AG09309 (cell line): ENCODE measurements at regions not wholly inside any gene's neighbourhood (a gene's known extent, or its start where the extent isn't known, plus 50 kb on each side); places are given as distances from the start of the nearest gene placed in this dataset.

Source experiments
- DNase-seq: peaks from one replicate; pipeline ENCODE4 v3.0.0-alpha.2; 2010; ENCODE audit warnings: low read depth
- H3K4me3 ChIP-seq: 2 replicates; pipeline ENCODE4 v1.5.1; 2011; ENCODE audit warnings: mild to moderate bottlenecking, low read depth, low read length, moderate library complexity; ENCODE audit not compliant: control insufficient read depth
- TF ChIP-seq, protein P1 (sequence below): IDR thresholded peaks from 2 replicates; pipeline ENCODE4 v1.5.1; 2011; ENCODE audit warnings: mild to moderate bottlenecking, low read depth, low read length, inconsistent platforms; ENCODE audit not compliant: insufficient read depth, control insufficient read depth; ENCODE audit errors: missing control alignments

DNA sequence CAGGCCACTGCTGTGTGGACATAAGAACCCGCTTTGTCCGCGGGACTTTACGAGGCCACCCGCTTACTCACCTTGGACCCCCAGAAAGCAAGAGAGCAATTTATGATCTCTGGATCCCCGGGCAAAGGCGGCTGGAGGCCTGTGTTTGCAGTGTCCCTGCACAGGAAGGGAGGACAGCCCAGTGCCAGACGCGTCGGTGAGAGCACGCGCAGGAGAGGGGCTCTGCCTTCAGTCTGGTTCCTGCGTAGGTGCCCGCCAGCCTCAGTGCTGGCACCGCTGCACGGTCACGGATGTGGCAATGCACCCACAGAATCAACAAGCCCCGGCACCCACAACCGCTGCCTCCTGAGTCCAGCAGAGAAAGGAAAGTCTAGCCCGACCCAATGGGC is 248.4 kb downstream of the C16orf95 start:
- H3K4me3 ChIP-seq = no peak overlapping the region
- TF ChIP-seq, protein P1, sequence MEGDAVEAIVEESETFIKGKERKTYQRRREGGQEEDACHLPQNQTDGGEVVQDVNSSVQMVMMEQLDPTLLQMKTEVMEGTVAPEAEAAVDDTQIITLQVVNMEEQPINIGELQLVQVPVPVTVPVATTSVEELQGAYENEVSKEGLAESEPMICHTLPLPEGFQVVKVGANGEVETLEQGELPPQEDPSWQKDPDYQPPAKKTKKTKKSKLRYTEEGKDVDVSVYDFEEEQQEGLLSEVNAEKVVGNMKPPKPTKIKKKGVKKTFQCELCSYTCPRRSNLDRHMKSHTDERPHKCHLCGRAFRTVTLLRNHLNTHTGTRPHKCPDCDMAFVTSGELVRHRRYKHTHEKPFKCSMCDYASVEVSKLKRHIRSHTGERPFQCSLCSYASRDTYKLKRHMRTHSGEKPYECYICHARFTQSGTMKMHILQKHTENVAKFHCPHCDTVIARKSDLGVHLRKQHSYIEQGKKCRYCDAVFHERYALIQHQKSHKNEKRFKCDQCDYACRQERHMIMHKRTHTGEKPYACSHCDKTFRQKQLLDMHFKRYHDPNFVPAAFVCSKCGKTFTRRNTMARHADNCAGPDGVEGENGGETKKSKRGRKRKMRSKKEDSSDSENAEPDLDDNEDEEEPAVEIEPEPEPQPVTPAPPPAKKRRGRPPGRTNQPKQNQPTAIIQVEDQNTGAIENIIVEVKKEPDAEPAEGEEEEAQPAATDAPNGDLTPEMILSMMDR = no peak
- DNase-seq = no peak

DNA sequence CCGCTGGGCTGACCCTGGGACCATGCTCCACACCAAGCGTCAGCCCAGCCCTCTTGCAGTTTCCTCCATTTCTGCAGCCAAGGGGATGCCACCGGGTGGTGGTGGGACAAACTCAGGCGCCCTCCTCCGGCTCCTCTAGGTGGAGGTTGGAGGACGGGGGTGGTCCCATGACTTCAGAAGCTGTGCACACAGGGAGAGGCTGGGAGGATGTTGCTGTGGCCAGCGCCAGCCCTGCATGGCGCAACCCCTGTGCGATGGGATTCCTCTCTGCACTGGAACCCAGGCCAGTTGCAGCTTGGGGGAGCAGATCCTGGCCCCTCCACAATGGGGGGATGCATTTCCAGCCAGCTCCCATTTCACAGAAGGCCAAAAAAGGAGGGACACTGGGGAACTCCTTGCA is 246.5 kb downstream of the C16orf95 start:
- DNase-seq = no peak
- no peak overlapping the region for H3K4me3 ChIP-seq
- TF ChIP-seq, protein P1 = no peak

DNA sequence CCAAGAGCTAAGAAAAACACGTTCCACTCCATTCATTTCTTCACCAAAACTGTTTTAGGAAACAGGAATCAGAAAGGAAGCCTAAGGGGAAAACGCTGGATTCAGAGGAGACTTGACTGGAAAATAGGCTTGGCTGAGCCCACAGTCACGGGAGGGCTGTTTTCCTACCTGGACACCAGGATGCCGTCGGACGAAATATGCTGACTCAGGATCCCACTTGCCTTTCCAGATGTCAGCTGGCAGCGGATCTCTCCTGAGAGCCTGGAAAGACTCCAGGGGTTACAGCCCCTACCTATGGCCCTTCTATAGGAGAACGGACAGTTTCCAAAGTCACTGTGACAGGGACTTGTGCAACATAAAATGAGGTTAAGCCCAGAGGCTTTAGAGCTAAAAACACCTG is 245.1 kb downstream of the C16orf95 start:
- TF ChIP-seq, protein P1 = no peak
- no peak for DNase-seq
- H3K4me3 ChIP-seq = no peak overlapping the region

DNA sequence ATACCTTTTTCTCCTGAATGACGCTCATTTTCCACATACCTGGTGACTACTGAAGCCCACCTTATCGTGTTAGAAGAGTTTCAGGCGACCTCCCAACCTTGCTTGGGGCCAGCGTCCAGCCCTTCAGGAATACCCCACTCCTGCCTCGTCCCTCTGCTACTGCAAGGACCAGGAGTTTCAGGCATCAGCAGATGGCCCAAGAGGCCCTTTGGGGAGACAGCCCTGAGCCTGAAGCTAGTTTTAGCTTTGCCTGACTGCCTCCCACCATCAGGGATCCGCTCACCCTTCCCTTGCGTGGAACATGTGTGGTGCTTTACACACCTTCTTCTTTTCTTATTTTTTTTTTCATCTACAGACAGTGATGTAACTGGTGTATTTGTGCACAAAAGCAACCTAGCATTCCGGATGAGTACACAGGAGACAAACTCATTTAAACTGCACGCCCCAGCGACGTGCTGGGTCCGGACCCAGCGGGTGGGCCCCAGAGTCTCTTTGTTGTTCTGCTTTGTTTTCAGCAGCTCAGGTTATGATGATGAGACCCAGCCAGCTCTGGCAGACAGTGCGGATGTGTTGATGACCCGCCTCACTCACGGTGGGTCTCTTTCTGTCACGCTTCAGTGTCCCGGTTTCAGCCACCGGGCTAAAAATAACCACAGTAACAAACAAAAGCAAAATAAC is 242.4 kb downstream of the C16orf95 start:
- no peak for DNase-seq
- TF ChIP-seq, protein P1 = no peak
- no peak overlapping the region for H3K4me3 ChIP-seq

DNA sequence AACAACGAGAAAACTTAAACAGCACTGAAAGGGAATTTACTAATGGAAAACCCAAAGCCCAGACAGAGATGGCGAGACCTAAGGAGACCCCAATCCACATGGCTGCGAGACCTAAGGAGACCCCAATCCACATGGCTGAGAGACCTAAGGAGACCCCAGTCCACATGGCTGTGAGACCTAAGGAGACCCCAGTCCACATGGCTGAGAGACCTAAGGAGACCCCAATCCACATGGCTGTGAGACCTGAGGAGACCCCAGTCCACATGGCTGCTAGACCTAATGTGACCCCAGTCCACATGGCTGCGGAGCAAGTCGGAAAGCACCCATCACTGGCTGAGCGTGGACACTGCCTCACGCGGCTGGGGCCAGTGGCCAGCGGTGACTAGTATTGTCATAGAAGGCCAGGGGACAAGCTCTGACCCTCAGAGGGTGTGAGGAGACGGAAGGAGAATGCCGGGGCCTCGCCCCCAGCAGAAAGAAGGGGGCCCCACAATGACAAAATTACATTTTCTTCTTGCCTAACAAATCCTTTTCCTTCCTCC is 241.8 kb downstream of the C16orf95 start:
- DNase-seq = no peak
- no peak overlapping the region for H3K4me3 ChIP-seq
- TF ChIP-seq, protein P1 = no peak

DNA sequence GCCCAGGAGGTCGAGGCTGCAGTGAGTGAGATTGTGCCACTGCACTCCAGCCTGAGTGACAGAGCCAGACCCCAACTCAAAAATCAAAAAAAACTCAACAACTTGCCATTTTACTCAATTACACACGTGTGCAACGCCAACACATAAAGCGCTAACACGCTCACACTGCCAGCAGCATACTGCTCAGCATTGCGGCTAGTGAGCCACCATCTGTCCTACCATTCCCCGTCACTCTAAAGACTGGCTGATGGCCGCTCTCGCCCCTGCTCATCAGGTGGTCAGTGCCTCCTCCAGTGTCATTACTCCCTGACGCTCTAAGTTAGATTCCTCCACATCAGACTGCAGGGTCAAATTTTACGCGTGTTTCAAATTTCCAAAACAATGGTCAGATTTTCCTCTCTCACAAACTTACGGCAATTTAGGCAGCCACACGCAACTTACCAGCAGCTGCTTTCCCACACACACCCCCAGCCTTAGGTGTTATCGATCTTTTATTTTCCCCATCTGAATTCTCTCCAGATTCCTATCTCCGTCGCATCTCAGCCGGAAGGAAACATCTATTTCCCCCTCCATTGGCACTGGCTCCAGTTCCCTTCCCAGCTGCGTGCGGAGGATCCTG is 240.8 kb downstream of the C16orf95 start:
- TF ChIP-seq, protein P1 = no peak
- no peak for DNase-seq

More for the DNA sequence above, 240.8 kb downstream of the C16orf95 start:
- no peak overlapping the region for H3K4me3 ChIP-seq
